GM12875 (cell line): ENCODE measurements at regions not wholly inside any gene's neighbourhood (a gene's known extent, or its start where the extent isn't known, plus 50 kb on each side); places are given as distances from the start of the nearest gene placed in this dataset.

Source experiments
- H3K4me3 ChIP-seq: one replicate; pipeline ENCODE4 v1.5.1; 2011; ENCODE audit warnings: low read depth, low read length, control low read depth
- CTCF ChIP-seq: IDR thresholded peaks from 2 replicates; pipeline ENCODE4 v1.5.1; 2011; ENCODE audit warnings: low read depth, mild to moderate bottlenecking, control low read depth, inconsistent platforms, low read length, moderate library complexity, borderline replicate concordance; ENCODE audit not compliant: insufficient read depth

- TF ChIP-seq CTCF: no peak
- no peak overlapping the region for H3K4me3 ChIP-seq
Measured at GRCh38 chr3:30467596-30468238, 138.7 kb upstream of the TGFBR2 start.

GRCh38 chr3:30469133-30469532 is 137.3 kb upstream of the TGFBR2 start:
- H3K4me3 ChIP-seq: no peak overlapping the region

GRCh38 chr3:30470496-30470895 is 135.9 kb upstream of the TGFBR2 start:
- no peak for TF ChIP-seq CTCF
- no peak overlapping the region for H3K4me3 ChIP-seq

More at GRCh38 chr3:30469133-30469532, 137.3 kb upstream of the TGFBR2 start:
- no peak for TF ChIP-seq CTCF

GRCh38 chr3:30471066-30471465 is 135.3 kb upstream of the TGFBR2 start:
- no peak overlapping the region for H3K4me3 ChIP-seq
- TF ChIP-seq CTCF: no peak

- H3K4me3 ChIP-seq: no peak overlapping the region
- TF ChIP-seq CTCF: no peak
Measured at GRCh38 chr3:30471796-30472489, 134.5 kb upstream of the TGFBR2 start.

GRCh38 chr3:30473374-30474051 is 132.9 kb upstream of the TGFBR2 start:
- TF ChIP-seq CTCF: no peak

GRCh38 chr3:30474371-30474770 is 132.0 kb upstream of the TGFBR2 start:
- H3K4me3 ChIP-seq: no peak overlapping the region
- TF ChIP-seq CTCF: no peak

More at GRCh38 chr3:30473374-30474051, 132.9 kb upstream of the TGFBR2 start:
- H3K4me3 ChIP-seq: no peak overlapping the region
